OCI-LY1 (cell line): ENCODE measurements at regions not wholly inside any gene's neighbourhood (a gene's known extent, or its start where the extent isn't known, plus 50 kb on each side); places are given as distances from the start of the nearest gene placed in this dataset.

Experiments
- CTCF ChIP-seq: fragments of 200-600 bp; sonication (generic), shearing (Covaris generic); IDR thresholded peaks from 2 replicates; pipeline ENCODE4 v1.5.1; 2017; ENCODE audit warnings: mild to moderate bottlenecking, antibody characterized with exemption, low read length, moderate library complexity, mixed read lengths
- EZH2 ChIP-seq: fragments of 200-600 bp; sonication (generic), shearing (Covaris generic); IDR thresholded peaks from 2 replicates; pipeline ENCODE4 v1.8.0; 2017; ENCODE audit warnings: borderline replicate concordance, mixed run types, mild to moderate bottlenecking, antibody characterized with exemption, low read length, moderate library complexity, mixed read lengths

- TF ChIP-seq CTCF (no peak), EZH2 (no peak)
Observed at GRCh38 chr4:137775701-137776100, 243.4 kb upstream of the PCDH18 start.
